GM12874 (cell line): ENCODE measurements at regions not wholly inside any gene's neighbourhood (a gene's known extent, or its start where the extent isn't known, plus 50 kb on each side); places are given as distances from the start of the nearest gene placed in this dataset.

ENCODE experiments used
- CTCF ChIP-seq: IDR thresholded peaks from 2 replicates; pipeline ENCODE4 v1.5.1; 2011; ENCODE audit warnings: low read depth, mild to moderate bottlenecking, control low read depth, low read length, moderate library complexity; ENCODE audit not compliant: insufficient read depth

- no peak for TF ChIP-seq CTCF
These were observed 72.9 kb upstream of the SMIM36 start for GRCh38 chr17:55584055-55584685.

GRCh38 chr17:55582897-55583296, 71.6 kb upstream of the SMIM36 start:
- no peak for TF ChIP-seq CTCF

GRCh38 chr17:55580596-55581133, 69.4 kb upstream of the SMIM36 start:
- TF ChIP-seq CTCF: no peak

- TF ChIP-seq CTCF: no peak
These were observed 66.4 kb upstream of the SMIM36 start for GRCh38 chr17:55577687-55578086.

- TF ChIP-seq CTCF: no peak
These were observed 65.8 kb upstream of the SMIM36 start for GRCh38 chr17:55576996-55577586.

GRCh38 chr17:55576237-55576995, 65.2 kb upstream of the SMIM36 start:
- TF ChIP-seq CTCF: no peak

GRCh38 chr17:55575058-55575636, 63.9 kb upstream of the SMIM36 start:
- no peak for TF ChIP-seq CTCF
